ENCODE measurements at regions not wholly inside any gene's neighbourhood (a gene's known extent, or its start where the extent isn't known, plus 50 kb on each side); places are given as distances from the start of the nearest gene placed in this dataset.

DNA sequence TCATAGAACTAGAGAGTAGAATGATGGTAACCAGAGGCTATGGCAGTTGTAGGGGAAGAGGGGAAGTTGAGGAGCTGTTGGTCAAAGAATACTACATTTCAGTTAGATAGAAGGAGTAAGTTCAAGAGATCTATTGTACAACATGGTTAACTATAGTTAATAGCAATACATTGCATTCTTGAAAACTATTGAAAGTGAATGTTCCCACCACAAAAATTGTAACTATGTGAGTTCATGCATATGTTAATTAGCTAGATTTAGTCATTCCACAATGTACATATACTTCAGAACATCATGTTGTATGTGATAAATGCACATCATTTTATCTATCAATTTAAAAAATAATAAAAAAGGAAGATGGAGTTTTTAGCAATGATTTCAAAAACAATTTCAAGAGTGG lies 125.3 kb upstream of the IL15 start:
- H2AFZ ChIP-seq (ENCODE audit: low read length) = no peak overlapping the region

DNA sequence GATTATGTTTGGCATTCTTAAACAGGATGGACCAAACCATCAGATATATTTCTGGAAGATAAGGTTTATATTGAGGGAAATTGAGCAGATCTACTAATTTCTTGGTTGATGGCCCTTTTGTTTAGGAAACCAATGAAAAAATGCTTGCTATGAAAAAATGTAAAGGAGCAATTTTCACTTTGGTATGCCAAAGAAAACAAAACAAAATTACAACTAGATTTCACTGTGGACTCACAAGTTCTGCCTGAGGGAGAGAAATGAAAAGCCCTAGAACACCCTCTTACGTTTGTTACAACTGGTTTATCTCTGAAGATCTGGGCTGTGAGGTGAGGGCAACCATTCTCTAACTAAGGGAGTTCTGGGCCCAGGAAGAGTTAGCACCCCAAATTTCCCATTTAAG lies 122.5 kb upstream of the IL15 start:
- Histone ChIP-seq H4K20me1 (ENCODE audit: insufficient read depth, low read length, poor library complexity, severe bottlenecking) (no peaks in the 10 kb centered on the region), H3F3A (ENCODE audit: low read depth) (no peaks in the 10 kb centered on the region), H3K36me3 (ENCODE audit: insufficient read depth, low read length) (no peaks in the 10 kb centered on the region), H3K9me3 (ENCODE audit: insufficient read depth, low read depth, low read length) (peaks cover 4% of the 10 kb centered on the region; the same call in 1 of the 2 replicates), H3K79me2 (ENCODE audit: insufficient read depth, low read length) (no peaks in the 10 kb centered on the region), H3K4me1 (ENCODE audit: insufficient read depth, low read length, poor library complexity, severe bottlenecking) (no peaks in the 10 kb centered on the region), H3K4me3 (ENCODE audit: low read length, poor library complexity, severe bottlenecking) (no peak overlapping the region), H3K9me2 (replicated peaks; ENCODE audit: low read depth, low read length) (no peaks in the 10 kb centered on the region), H2AFZ (ENCODE audit: low read length) (no peak overlapping the region), H3K27me3 (ENCODE audit: insufficient read depth, low read length, poor library complexity, severe bottlenecking) (no peaks in the 10 kb centered on the region), H3K9ac (ENCODE audit: low read depth, low read length, poor library complexity, severe bottlenecking) (no peak overlapping the region), H3K4me2 (ENCODE audit: low read depth, low read length, poor library complexity, severe bottlenecking) (no peak overlapping the region)
- no peak for TF ChIP-seq EZH2phosphoT487 (IDR thresholded peaks at IDR 0.05; ENCODE audit: borderline replicate concordance)
- TF ChIP-seq, protein P1, sequence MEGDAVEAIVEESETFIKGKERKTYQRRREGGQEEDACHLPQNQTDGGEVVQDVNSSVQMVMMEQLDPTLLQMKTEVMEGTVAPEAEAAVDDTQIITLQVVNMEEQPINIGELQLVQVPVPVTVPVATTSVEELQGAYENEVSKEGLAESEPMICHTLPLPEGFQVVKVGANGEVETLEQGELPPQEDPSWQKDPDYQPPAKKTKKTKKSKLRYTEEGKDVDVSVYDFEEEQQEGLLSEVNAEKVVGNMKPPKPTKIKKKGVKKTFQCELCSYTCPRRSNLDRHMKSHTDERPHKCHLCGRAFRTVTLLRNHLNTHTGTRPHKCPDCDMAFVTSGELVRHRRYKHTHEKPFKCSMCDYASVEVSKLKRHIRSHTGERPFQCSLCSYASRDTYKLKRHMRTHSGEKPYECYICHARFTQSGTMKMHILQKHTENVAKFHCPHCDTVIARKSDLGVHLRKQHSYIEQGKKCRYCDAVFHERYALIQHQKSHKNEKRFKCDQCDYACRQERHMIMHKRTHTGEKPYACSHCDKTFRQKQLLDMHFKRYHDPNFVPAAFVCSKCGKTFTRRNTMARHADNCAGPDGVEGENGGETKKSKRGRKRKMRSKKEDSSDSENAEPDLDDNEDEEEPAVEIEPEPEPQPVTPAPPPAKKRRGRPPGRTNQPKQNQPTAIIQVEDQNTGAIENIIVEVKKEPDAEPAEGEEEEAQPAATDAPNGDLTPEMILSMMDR (conservative IDR thresholded peaks at IDR 0.05; ENCODE audit: low read length) = no peak

More for the DNA sequence above, 125.3 kb upstream of the IL15 start:
- Histone ChIP-seq H3K4me3 (ENCODE audit: low read length, poor library complexity, severe bottlenecking) (no peak overlapping the region), H3K9me2 (replicated peaks; ENCODE audit: low read depth, low read length) (no peaks in the 10 kb centered on the region), H3K9ac (ENCODE audit: low read depth, low read length, poor library complexity, severe bottlenecking) (no peak overlapping the region), H4K20me1 (ENCODE audit: insufficient read depth, low read length, poor library complexity, severe bottlenecking) (no peaks in the 10 kb centered on the region), H3K4me2 (ENCODE audit: low read depth, low read length, poor library complexity, severe bottlenecking) (no peak overlapping the region), H3K27me3 (ENCODE audit: insufficient read depth, low read length, poor library complexity, severe bottlenecking) (no peaks in the 10 kb centered on the region), H3K4me1 (ENCODE audit: insufficient read depth, low read length, poor library complexity, severe bottlenecking) (no peaks in the 10 kb centered on the region), H3F3A (ENCODE audit: low read depth) (no peaks in the 10 kb centered on the region), H3K79me2 (ENCODE audit: insufficient read depth, low read length) (no peaks in the 10 kb centered on the region), H3K9me3 (ENCODE audit: insufficient read depth, low read depth, low read length) (peaks cover 4% of the 10 kb centered on the region; the same call in 1 of the 2 replicates), H3K36me3 (ENCODE audit: insufficient read depth, low read length) (no peaks in the 10 kb centered on the region)
- TF ChIP-seq EZH2phosphoT487 (IDR thresholded peaks at IDR 0.05; ENCODE audit: borderline replicate concordance) = no peak
- TF ChIP-seq, protein P1 (conservative IDR thresholded peaks at IDR 0.05; ENCODE audit: low read length) = no peak

DNA sequence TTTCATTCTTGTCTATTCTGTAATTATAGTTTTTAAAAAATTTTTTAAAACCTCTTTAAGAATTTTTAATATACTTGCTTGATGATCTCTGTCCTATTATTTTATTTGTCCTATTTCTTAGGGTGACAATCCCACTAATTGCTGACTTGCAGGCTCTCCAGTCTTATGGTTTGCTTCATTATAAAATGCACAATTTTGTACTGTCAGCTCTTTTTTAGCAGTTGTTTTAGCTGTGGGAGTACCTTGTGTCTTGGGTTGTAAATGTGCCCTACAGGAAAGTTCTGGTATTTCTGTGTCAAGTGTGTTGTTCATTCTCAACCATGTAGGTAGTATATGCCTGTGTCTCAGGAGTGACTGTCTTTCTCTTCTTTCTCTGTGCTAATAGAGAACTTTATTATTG lies 118.2 kb upstream of the IL15 start:
- Histone ChIP-seq H3K4me1 (ENCODE audit: insufficient read depth, low read length, poor library complexity, severe bottlenecking) (no peaks in the 10 kb centered on the region), H3K79me2 (ENCODE audit: insufficient read depth, low read length) (no peaks in the 10 kb centered on the region), H3K9ac (ENCODE audit: low read depth, low read length, poor library complexity, severe bottlenecking) (no peak overlapping the region), H3K4me2 (ENCODE audit: low read depth, low read length, poor library complexity, severe bottlenecking) (no peak overlapping the region), H3K27me3 (ENCODE audit: insufficient read depth, low read length, poor library complexity, severe bottlenecking) (no peaks in the 10 kb centered on the region), H3K9me3 (ENCODE audit: insufficient read depth, low read depth, low read length) (no peaks in the 10 kb centered on the region), H4K20me1 (ENCODE audit: insufficient read depth, low read length, poor library complexity, severe bottlenecking) (no peaks in the 10 kb centered on the region), H3F3A (ENCODE audit: low read depth) (no peaks in the 10 kb centered on the region), H3K36me3 (ENCODE audit: insufficient read depth, low read length) (no peaks in the 10 kb centered on the region), H3K4me3 (ENCODE audit: low read length, poor library complexity, severe bottlenecking) (no peak overlapping the region), H2AFZ (ENCODE audit: low read length) (no peak overlapping the region), H3K9me2 (replicated peaks; ENCODE audit: low read depth, low read length) (no peaks in the 10 kb centered on the region)
- TF ChIP-seq EZH2phosphoT487 (IDR thresholded peaks at IDR 0.05; ENCODE audit: borderline replicate concordance) = no peak
- TF ChIP-seq, protein P1 (conservative IDR thresholded peaks at IDR 0.05; ENCODE audit: low read length) = no peak; the same call in 1 of the 2 replicates

Data from Loucy (cell line).